HEK293 (cell line): ENCODE measurements at regions not wholly inside any gene's neighbourhood (a gene's known extent, or its start where the extent isn't known, plus 50 kb on each side); places are given as distances from the start of the nearest gene placed in this dataset.

Source experiments
- CTCF ChIA-PET: fragments of 350-600 bp; formaldehyde crosslinking; extraction: SDS; loops from one replicate; lab custom pipeline; 2021; ENCODE audit warnings: antibody characterized with exemption; lab: Yijun Ruan, JAX
- POLR2A ChIA-PET: fragments of 300-600 bp; formaldehyde crosslinking; extraction: SDS; loops from one replicate; lab custom pipeline; 2020; ENCODE audit warnings: antibody characterized with exemption, inconsistent platforms; lab: Yijun Ruan, JAX
- H3K27ac ChIP-seq: fragments of 200-500 bp; sonication (Bioruptor generic); 2 replicates; pipeline ENCODE4 v1.5.1; 2014; ENCODE audit warnings: low read depth, low read length, control low read depth, inconsistent platforms; ENCODE audit errors: extremely low read depth
- H3K36me3 ChIP-seq, 2 experiments: fragments of 200-500 bp in 1 of 2; sonication (Bioruptor generic) in 1 of 2; 1 replicate in 1 of 2; 2 replicates in 1 of 2; pipeline ENCODE4 v1.5.1; 2014 to 2017; ENCODE audit warnings: inconsistent platforms in 2 of 2, low read length in 2 of 2; ENCODE audit not compliant: control insufficient read depth in 2 of 2, insufficient read depth in 1 of 2
- H3K4me1 ChIP-seq: fragments of 200-500 bp; sonication (Bioruptor generic); 2 replicates; pipeline ENCODE4 v1.5.1; 2014; ENCODE audit warnings: mild to moderate bottlenecking, low read length, inconsistent platforms; ENCODE audit not compliant: control insufficient read depth, insufficient read depth
- H3K4me3 ChIP-seq: 2 replicates; pipeline ENCODE4 v1.5.1; 2011; ENCODE audit warnings: low read depth, mild to moderate bottlenecking, control low read depth, low read length, moderate library complexity
- H3K9me3 ChIP-seq: fragments of 200-500 bp; sonication (Bioruptor generic); 2 replicates; pipeline ENCODE4 v1.5.1; 2014; ENCODE audit warnings: low read depth, low read length, inconsistent platforms; ENCODE audit not compliant: control insufficient read depth, insufficient read depth
- HOXA7 ChIP-seq: sonication (generic); formaldehyde crosslinking; IDR thresholded peaks from 2 replicates; pipeline ENCODE4 v1.8.1; 2022; ENCODE audit warnings: missing genetic modification reagents, borderline replicate concordance
- HOXD13 ChIP-seq: sonication (generic); formaldehyde crosslinking; IDR thresholded peaks from 2 replicates; pipeline ENCODE4 v1.8.0; 2022; ENCODE audit warnings: missing genetic modification reagents, borderline replicate concordance
- KLF1 ChIP-seq: fragments of 450-650 bp; formaldehyde crosslinking; IDR thresholded peaks from 2 replicates; pipeline ENCODE4 v1.5.1; 2016; ENCODE audit warnings: missing biosample characterization, missing genetic modification characterization
- KLF16 ChIP-seq: fragments of 450-650 bp; formaldehyde crosslinking; IDR thresholded peaks from 2 replicates; pipeline ENCODE4 v1.5.1; 2017; ENCODE audit warnings: missing biosample characterization, missing genetic modification characterization
- MEIS1 ChIP-seq: sonication (generic); formaldehyde crosslinking; IDR thresholded peaks from 2 replicates; pipeline ENCODE4 v1.8.1; 2022; ENCODE audit warnings: missing genetic modification reagents, mild to moderate bottlenecking, borderline replicate concordance
- MYNN ChIP-seq: fragments of 450-650 bp; formaldehyde crosslinking; IDR thresholded peaks from 2 replicates; pipeline ENCODE4 v1.5.1; 2016; ENCODE audit warnings: missing biosample characterization, missing genetic modification characterization, borderline replicate concordance
- SALL2 ChIP-seq: fragments of 450-650 bp; formaldehyde crosslinking; IDR thresholded peaks from 2 replicates; pipeline ENCODE4 v1.5.0; 2017; ENCODE audit warnings: missing biosample characterization, mild to moderate bottlenecking, missing genetic modification characterization, borderline replicate concordance
- SP7 ChIP-seq: fragments of 450-650 bp; formaldehyde crosslinking; IDR thresholded peaks from 2 replicates; pipeline ENCODE4 v1.5.1; 2016; ENCODE audit warnings: missing biosample characterization, missing genetic modification characterization
- YY1 ChIP-seq: fragments of 450-650 bp; formaldehyde crosslinking; IDR thresholded peaks from 2 replicates; pipeline ENCODE4 v1.5.1; 2018; ENCODE audit warnings: missing biosample characterization, missing genetic modification characterization
- YY2 ChIP-seq: fragments of 450-650 bp; formaldehyde crosslinking; IDR thresholded peaks from 2 replicates; pipeline ENCODE4 v1.5.1; 2016; ENCODE audit warnings: missing biosample characterization, missing genetic modification characterization
- ZBTB20 ChIP-seq: fragments of 450-650 bp; formaldehyde crosslinking; IDR thresholded peaks from 2 replicates; pipeline ENCODE4 v1.5.1; 2016; ENCODE audit warnings: missing biosample characterization, missing genetic modification characterization
- ZFP37 ChIP-seq: fragments of 450-650 bp; formaldehyde crosslinking; IDR thresholded peaks from 2 replicates; pipeline ENCODE4 v1.5.1; 2016; ENCODE audit warnings: missing biosample characterization, missing genetic modification characterization
- ZNF112 ChIP-seq: fragments of 450-650 bp; formaldehyde crosslinking; IDR thresholded peaks from 2 replicates; pipeline ENCODE4 v1.5.0; 2017; ENCODE audit warnings: missing biosample characterization, missing genetic modification characterization
- ZNF121 ChIP-seq: fragments of 450-650 bp; formaldehyde crosslinking; IDR thresholded peaks from 2 replicates; pipeline ENCODE4 v1.5.1; 2016; ENCODE audit warnings: missing biosample characterization, missing genetic modification characterization
- ZNF211 ChIP-seq: fragments of 450-650 bp; formaldehyde crosslinking; IDR thresholded peaks from 2 replicates; pipeline ENCODE4 v1.5.1; 2016; ENCODE audit warnings: low read depth, missing biosample characterization, missing genetic modification characterization
- ZNF350 ChIP-seq: fragments of 450-650 bp; formaldehyde crosslinking; IDR thresholded peaks from 2 replicates; pipeline ENCODE4 v1.5.0; 2017; ENCODE audit warnings: missing biosample characterization, mild to moderate bottlenecking, missing genetic modification characterization
- ZNF423 ChIP-seq: fragments of 450-650 bp; formaldehyde crosslinking; IDR thresholded peaks from 2 replicates; pipeline ENCODE4 v1.5.1; 2016; ENCODE audit warnings: missing biosample characterization, missing genetic modification characterization
- ZNF514 ChIP-seq: fragments of 450-650 bp; formaldehyde crosslinking; IDR thresholded peaks from 2 replicates; pipeline ENCODE4 v1.5.1; 2016; ENCODE audit warnings: missing biosample characterization, missing genetic modification characterization
- ZNF544 ChIP-seq: fragments of 450-650 bp; formaldehyde crosslinking; IDR thresholded peaks from 2 replicates; pipeline ENCODE4 v1.5.0; 2017; ENCODE audit warnings: missing biosample characterization, missing genetic modification characterization
- ZNF558 ChIP-seq: fragments of 450-650 bp; formaldehyde crosslinking; IDR thresholded peaks from 2 replicates; pipeline ENCODE4 v1.5.1; 2016; ENCODE audit warnings: missing biosample characterization, missing genetic modification characterization
- ZNF561 ChIP-seq: fragments of 450-650 bp; IDR thresholded peaks from 2 replicates; pipeline ENCODE4 v1.5.1; 2018; ENCODE audit warnings: missing biosample characterization, missing genetic modification characterization, borderline replicate concordance
- ZNF610 ChIP-seq: fragments of 450-650 bp; formaldehyde crosslinking; IDR thresholded peaks from 2 replicates; pipeline ENCODE4 v1.5.1; 2016; ENCODE audit warnings: missing biosample characterization, missing genetic modification characterization, borderline replicate concordance
- ZNF623 ChIP-seq: fragments of 450-650 bp; formaldehyde crosslinking; IDR thresholded peaks from 2 replicates; pipeline ENCODE4 v1.5.1; 2016; ENCODE audit warnings: missing biosample characterization, missing genetic modification characterization
- ZNF664 ChIP-seq: fragments of 450-650 bp; formaldehyde crosslinking; IDR thresholded peaks from 2 replicates; pipeline ENCODE4 v1.5.1; 2016; ENCODE audit warnings: missing biosample characterization, missing genetic modification characterization
- ZSCAN16 ChIP-seq: fragments of 450-650 bp; formaldehyde crosslinking; IDR thresholded peaks from 2 replicates; pipeline ENCODE4 v1.5.1; 2016; ENCODE audit warnings: missing biosample characterization, missing genetic modification characterization
- TF ChIP-seq, protein P1 (sequence below): fragments of 450-650 bp; formaldehyde crosslinking; IDR thresholded peaks from 2 replicates; pipeline ENCODE4 v1.5.1; 2017; ENCODE audit warnings: missing biosample characterization, missing genetic modification characterization
- TF ChIP-seq, protein P2 (sequence below): fragments of 450-650 bp; formaldehyde crosslinking; IDR thresholded peaks from 2 replicates; pipeline ENCODE4 v1.5.1; 2016; ENCODE audit warnings: missing biosample characterization, missing genetic modification characterization
- TF ChIP-seq, protein P3 (sequence below): fragments of 450-650 bp; formaldehyde crosslinking; IDR thresholded peaks from 2 replicates; pipeline ENCODE4 v1.5.1; 2017; ENCODE audit warnings: missing biosample characterization, missing genetic modification characterization

DNA sequence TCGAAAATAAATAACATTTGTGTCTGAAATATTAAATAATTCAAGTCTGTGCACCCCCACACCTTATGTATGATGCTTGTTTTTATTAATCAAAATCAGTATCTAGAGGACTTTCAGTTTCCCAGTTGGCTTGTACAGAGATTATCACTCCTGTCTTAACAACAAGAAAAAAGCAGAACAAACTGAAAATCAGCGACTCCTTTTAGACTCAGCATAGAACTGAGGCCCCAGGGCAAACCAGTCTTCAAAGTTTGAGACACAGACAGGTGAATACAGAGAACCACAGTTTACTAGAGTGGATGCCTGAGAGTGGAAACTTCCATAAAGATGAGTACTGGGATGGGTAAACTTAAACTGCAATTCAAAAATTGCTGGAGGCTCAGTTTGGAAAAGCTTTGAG lies 142.8 kb upstream of the KLF8 start:
- no peak overlapping the region for H3K4me3 ChIP-seq
- no peak overlapping the region for H3K27ac ChIP-seq
- CTCF ChIA-PET = interaction anchor here (0.6 kb wide), 1 partner anchor 338 kb away, joined by 3 read pairs; no protein-coding TSS in a partner anchor
- H3K4me1 ChIP-seq = no peaks in the 10 kb centered on the region
- H3K36me3 ChIP-seq = no peaks in the 10 kb centered on the region
- no peaks in the 10 kb centered on the region for H3K9me3 ChIP-seq
- no peak for TF ChIP-seq ZNF112
- TF ChIP-seq ZNF561 = no peak
- no peak for TF ChIP-seq KLF1 (tag by site-specific recombination)
- no peak for TF ChIP-seq SP7 (tag by site-specific recombination)
- no peak for TF ChIP-seq YY1 (tag by site-specific recombination)
- no peak for TF ChIP-seq ZNF350
- TF ChIP-seq ZNF121 = no peak
- TF ChIP-seq HOXA7 (CRISPR knock-in tag) = no peak
- TF ChIP-seq ZNF211 (tag by site-specific recombination) = no peak
- TF ChIP-seq, protein P1, sequence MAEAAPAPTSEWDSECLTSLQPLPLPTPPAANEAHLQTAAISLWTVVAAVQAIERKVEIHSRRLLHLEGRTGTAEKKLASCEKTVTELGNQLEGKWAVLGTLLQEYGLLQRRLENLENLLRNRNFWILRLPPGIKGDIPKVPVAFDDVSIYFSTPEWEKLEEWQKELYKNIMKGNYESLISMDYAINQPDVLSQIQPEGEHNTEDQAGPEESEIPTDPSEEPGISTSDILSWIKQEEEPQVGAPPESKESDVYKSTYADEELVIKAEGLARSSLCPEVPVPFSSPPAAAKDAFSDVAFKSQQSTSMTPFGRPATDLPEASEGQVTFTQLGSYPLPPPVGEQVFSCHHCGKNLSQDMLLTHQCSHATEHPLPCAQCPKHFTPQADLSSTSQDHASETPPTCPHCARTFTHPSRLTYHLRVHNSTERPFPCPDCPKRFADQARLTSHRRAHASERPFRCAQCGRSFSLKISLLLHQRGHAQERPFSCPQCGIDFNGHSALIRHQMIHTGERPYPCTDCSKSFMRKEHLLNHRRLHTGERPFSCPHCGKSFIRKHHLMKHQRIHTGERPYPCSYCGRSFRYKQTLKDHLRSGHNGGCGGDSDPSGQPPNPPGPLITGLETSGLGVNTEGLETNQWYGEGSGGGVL (tag by site-specific recombination) = no peak
- no peak for TF ChIP-seq ZNF558 (tag by site-specific recombination)
- TF ChIP-seq, protein P2, sequence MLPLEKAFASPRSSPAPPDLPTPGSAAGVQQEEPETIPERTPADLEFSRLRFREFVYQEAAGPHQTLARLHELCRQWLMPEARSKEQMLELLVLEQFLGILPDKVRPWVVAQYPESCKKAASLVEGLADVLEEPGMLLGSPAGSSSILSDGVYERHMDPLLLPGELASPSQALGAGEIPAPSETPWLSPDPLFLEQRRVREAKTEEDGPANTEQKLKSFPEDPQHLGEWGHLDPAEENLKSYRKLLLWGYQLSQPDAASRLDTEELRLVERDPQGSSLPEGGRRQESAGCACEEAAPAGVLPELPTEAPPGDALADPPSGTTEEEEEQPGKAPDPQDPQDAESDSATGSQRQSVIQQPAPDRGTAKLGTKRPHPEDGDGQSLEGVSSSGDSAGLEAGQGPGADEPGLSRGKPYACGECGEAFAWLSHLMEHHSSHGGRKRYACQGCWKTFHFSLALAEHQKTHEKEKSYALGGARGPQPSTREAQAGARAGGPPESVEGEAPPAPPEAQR (tag by site-specific recombination) = no peak
- TF ChIP-seq ZNF514 = no peak
- no peak for TF ChIP-seq ZNF623 (tag by site-specific recombination)
- no peak for TF ChIP-seq ZBTB20 (tag by site-specific recombination)
- TF ChIP-seq ZNF664 (tag by site-specific recombination) = no peak
- TF ChIP-seq ZNF423 (tag by site-specific recombination) = no peak
- POLR2A ChIA-PET = no interaction called here

DNA sequence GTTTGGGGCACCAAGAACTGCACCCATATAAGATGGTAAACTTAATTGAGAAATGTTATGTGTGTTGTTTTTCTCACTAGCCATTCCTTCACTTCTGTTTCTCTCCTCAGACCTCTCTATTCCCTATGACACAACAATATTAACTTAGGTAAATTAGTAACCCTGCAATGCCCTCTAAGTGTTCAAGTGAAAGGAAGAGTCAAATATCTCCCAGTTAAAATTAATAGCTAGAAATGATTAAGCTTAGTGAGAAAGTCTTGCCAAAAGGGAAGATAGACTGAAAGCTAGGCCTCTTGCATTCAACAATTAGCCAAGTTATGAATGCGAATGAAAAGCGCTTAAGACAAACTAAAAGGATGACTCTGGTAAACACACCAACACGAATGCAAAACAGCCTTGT lies 132.9 kb upstream of the KLF8 start:
- POLR2A ChIA-PET = no interaction called here
- no peaks in the 10 kb centered on the region for H3K4me1 ChIP-seq
- H3K4me3 ChIP-seq = no peak overlapping the region
- no peak overlapping the region for H3K27ac ChIP-seq
- CTCF ChIA-PET = no interaction called here
- H3K36me3 ChIP-seq = no peaks in the 10 kb centered on the region
- TF ChIP-seq HOXD13 (CRISPR knock-in tag) = no peak
- TF ChIP-seq ZFP37 (tag by site-specific recombination) = no peak
- no peak for TF ChIP-seq ZSCAN16 (tag by site-specific recombination)
- TF ChIP-seq YY2 (tag by site-specific recombination) = no peak
- no peak for TF ChIP-seq MYNN (tag by site-specific recombination)
- no peak for TF ChIP-seq ZNF544 (tag by site-specific recombination)
- no peak for TF ChIP-seq SALL2 (tag by site-specific recombination)
- TF ChIP-seq KLF16 (tag by site-specific recombination) = no peak
- no peak for TF ChIP-seq MEIS1 (CRISPR knock-in tag)
- TF ChIP-seq, protein P3, sequence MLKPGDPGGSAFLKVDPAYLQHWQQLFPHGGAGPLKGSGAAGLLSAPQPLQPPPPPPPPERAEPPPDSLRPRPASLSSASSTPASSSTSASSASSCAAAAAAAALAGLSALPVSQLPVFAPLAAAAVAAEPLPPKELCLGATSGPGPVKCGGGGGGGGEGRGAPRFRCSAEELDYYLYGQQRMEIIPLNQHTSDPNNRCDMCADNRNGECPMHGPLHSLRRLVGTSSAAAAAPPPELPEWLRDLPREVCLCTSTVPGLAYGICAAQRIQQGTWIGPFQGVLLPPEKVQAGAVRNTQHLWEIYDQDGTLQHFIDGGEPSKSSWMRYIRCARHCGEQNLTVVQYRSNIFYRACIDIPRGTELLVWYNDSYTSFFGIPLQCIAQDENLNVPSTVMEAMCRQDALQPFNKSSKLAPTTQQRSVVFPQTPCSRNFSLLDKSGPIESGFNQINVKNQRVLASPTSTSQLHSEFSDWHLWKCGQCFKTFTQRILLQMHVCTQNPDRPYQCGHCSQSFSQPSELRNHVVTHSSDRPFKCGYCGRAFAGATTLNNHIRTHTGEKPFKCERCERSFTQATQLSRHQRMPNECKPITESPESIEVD (tag by site-specific recombination) = no peak
- no peak for TF ChIP-seq ZNF610
- H3K9me3 ChIP-seq = no peaks in the 10 kb centered on the region
